Spleen (tissue), 11 donors: ENCODE measurements at regions not wholly inside any gene's neighbourhood (a gene's known extent, or its start where the extent isn't known, plus 50 kb on each side); places are given as distances from the start of the nearest gene placed in this dataset.

ENCODE experiments used
- DNase-seq: peaks from one replicate; pipeline ENCODE4 v3.0.0-alpha.2; 2020
- H3K27ac ChIP-seq, 8 donors: fragments of 200-600 bp; sonication (generic) in 7 of 8; 1 replicate in 4 of 8; 2 replicates in 4 of 8; pipeline versions ENCODE4 v1.5.0 to v1.8.0; 2016 to 2021; ENCODE audit warnings: inconsistent platforms in 4 of 8, mild to moderate bottlenecking in 4 of 8, moderate library complexity in 1 of 8
- H3K27me3 ChIP-seq, 7 donors: fragments of 200-600 bp; sonication (generic) in 6 of 7; replicated peaks in 1 of 7; 1 replicate in 4 of 7; 2 replicates in 3 of 7; pipeline versions ENCODE4 v1.5.0 to v1.8.0; 2016 to 2021; ENCODE audit warnings: inconsistent platforms in 3 of 7, mild to moderate bottlenecking in 1 of 7
- H3K36me3 ChIP-seq, 6 donors: fragments of 200-600 bp; sonication (generic) in 5 of 6; 1 replicate in 4 of 6; 2 replicates in 2 of 6; pipeline versions ENCODE4 v1.5.0 to v1.8.0; 2016 to 2021; ENCODE audit warnings: inconsistent platforms in 2 of 6
- H3K4me1 ChIP-seq, 6 donors: fragments of 200-600 bp; sonication (generic) in 5 of 6; 1 replicate in 3 of 6; 2 replicates in 3 of 6; pipeline versions ENCODE4 v1.5.0 to v1.8.0; 2016 to 2021; ENCODE audit warnings: inconsistent platforms in 3 of 6
- H3K4me3 ChIP-seq, 8 donors: fragments of 200-600 bp; sonication (generic) in 7 of 8; 1 replicate in 4 of 8; 2 replicates in 4 of 8; pipeline versions ENCODE4 v1.5.0 to v1.8.0; 2016 to 2021; ENCODE audit warnings: inconsistent platforms in 4 of 8, mild to moderate bottlenecking in 4 of 8, moderate library complexity in 2 of 8
- H3K9me3 ChIP-seq, 8 donors: fragments of 200-600 bp; sonication (generic) in 7 of 8; 1 replicate in 4 of 8; 2 replicates in 4 of 8; pipeline versions ENCODE4 v1.5.0 to v1.8.0; 2016 to 2021; ENCODE audit warnings: inconsistent platforms in 4 of 8
- POLR2A ChIP-seq, 3 donors: fragments of 450-650 bp; IDR thresholded peaks; one replicate each; pipeline ENCODE4 v1.5.1; 2017; ENCODE audit warnings: antibody characterized with exemption in 3 of 3, mild to moderate bottlenecking in 1 of 3
- POLR2AphosphoS5 ChIP-seq, 3 donors: sonication (generic); formaldehyde crosslinking; IDR thresholded peaks; one replicate each; pipeline ENCODE4 v1.5.1; 2017; ENCODE audit warnings: antibody characterized with exemption in 3 of 3
- WGBS, 5 donors: extraction: QIAGEN DNeasy Blood & Tissue Kit in 3 of 5; methylation state at CpG; one replicate each; pipeline versions ENCODE4 v1.1.5 to v1.1.7; 2013 to 2018; 5-methylcytosine and 5-hydroxymethylcytosine counted together
- intact Hi-C: fragments of 100-400 bp; cut with DNase I; formaldehyde crosslinking; loops from one replicate; pipeline ENCODE4 v1.15.0; 2023; ENCODE audit warnings: low total_unique reads
- TF ChIP-seq, protein P1 (sequence below), 11 experiments: fragments of 200-600 bp in 7 of 11; fragments of 450-650 bp in 4 of 11; sonication (generic) in 4 of 11; IDR thresholded peaks in 8 of 11; conservative IDR thresholded peaks in 3 of 11; 1 replicate in 7 of 11; 2 replicates in 4 of 11; pipeline versions ENCODE4 v1.4.0 to v1.8.0; 2016 to 2021; ENCODE audit warnings: antibody characterized with exemption in 11 of 11, inconsistent platforms in 4 of 11, mild to moderate bottlenecking in 1 of 11
- donor health status: healthy with polysubstance abuse.
- donor health status: DM: no; HTN: no; CAD: no; lungs with moderate emphysema.
- donor health status: DM: no; HTN: no; CAD: no.
- donor health status: Bipolar disorder and iron deficiency.
- donor health status: healthy.
- donor health status: DM: no; HTN: no; CAD: no.
- donor health status: DM: yes; HTN: yes; CAD: no.

DNA sequence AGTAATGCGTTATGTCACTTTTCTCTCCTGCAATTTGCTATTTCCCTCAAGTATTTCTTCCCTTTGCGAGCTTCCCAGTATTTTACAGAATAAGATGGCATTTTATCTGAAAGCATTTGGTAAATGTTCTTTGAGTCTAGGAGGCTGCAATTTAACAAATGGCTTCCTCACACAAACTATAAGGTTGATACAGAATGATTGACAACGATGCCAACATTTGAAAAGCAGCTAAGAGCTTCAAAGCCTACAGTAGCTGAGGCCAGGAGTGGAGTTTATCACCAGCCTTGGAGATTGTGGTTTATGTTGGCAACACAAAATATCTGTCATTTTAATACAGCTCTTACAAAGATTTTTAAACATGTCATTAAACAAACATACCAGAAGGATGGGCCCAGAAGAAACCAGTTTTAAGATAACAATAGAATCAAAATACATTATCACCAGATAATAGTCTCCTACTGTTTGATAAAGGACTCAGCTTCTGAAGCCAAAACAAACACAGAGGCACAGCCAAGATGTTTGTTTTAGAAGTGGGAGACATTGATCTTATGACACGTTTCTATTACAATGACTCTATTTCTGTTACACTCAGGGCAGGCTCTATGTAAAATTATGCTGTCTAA lies 711.4 kb upstream of the ACVR2A start:
- TF ChIP-seq POLR2A (IDR thresholded peaks at IDR 0.05) (no peak), POLR2AphosphoS5 (IDR thresholded peaks at IDR 0.05) (no peak)
- TF ChIP-seq, protein P1, sequence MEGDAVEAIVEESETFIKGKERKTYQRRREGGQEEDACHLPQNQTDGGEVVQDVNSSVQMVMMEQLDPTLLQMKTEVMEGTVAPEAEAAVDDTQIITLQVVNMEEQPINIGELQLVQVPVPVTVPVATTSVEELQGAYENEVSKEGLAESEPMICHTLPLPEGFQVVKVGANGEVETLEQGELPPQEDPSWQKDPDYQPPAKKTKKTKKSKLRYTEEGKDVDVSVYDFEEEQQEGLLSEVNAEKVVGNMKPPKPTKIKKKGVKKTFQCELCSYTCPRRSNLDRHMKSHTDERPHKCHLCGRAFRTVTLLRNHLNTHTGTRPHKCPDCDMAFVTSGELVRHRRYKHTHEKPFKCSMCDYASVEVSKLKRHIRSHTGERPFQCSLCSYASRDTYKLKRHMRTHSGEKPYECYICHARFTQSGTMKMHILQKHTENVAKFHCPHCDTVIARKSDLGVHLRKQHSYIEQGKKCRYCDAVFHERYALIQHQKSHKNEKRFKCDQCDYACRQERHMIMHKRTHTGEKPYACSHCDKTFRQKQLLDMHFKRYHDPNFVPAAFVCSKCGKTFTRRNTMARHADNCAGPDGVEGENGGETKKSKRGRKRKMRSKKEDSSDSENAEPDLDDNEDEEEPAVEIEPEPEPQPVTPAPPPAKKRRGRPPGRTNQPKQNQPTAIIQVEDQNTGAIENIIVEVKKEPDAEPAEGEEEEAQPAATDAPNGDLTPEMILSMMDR (IDR thresholded peaks at IDR 0.05 in 8 of 11, conservative IDR thresholded peaks at IDR 0.05 in 3 of 11) = no peak
- intact Hi-C loops = no loop called here
- no peak for DNase-seq
- no peaks in the 10 kb centered on the region for H3K27me3 ChIP-seq
- H3K4me3 ChIP-seq = no peak overlapping the region
- H3K4me1 ChIP-seq = no peaks in the 10 kb centered on the region
- WGBS, 5 donors = 73 to 84% (median 77%) methylated on average over 4 of the region's 4 CpGs
- no peaks in the 10 kb centered on the region for H3K36me3 ChIP-seq
- no peak overlapping the region for H3K27ac ChIP-seq
- no peaks in the 10 kb centered on the region for H3K9me3 ChIP-seq

DNA sequence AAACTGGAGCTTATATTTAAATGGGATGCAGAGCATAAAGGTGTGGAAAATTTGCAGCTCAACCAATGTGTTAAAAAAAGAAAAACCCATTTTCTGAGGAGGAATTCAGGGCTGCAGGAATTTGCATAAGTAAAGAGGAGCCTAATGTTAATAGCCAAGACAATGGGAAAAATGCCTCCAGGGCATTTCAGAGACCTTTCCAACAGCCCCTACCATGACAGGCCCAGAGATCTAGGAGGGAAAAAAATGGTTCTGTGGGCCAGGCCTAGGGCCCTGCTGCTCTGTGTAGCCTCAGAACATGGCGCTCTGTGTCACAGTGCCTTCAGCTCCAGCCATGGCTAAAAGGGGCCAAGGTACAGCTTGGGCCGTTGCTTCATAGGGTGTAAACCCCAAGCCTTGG lies 719.7 kb upstream of the ACVR2A start:
- no peak for DNase-seq
- intact Hi-C loops = no loop called here

DNA sequence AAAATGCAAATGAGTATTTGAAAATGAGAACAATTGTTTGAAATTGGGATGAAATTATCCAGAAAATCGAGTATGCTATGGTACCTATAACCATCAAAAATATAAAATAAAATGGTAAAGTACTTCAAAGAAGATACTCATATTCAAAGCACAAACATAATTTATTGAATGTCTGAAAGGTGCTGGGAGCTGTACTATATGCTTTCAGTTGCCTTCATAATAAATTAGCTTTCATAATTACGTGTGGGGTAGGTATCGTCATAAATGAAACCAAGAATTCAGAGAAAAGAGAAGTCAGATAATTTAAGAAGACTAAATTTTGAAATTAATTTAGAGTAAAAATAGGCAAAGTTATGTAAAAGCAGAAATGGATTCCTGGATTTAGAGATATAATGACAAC lies 721.9 kb upstream of the ACVR2A start:
- no peak overlapping the region for H3K27ac ChIP-seq
- H3K4me3 ChIP-seq = no peak overlapping the region
- H3K27me3 ChIP-seq = no peaks in the 10 kb centered on the region
- peaks cover 0 to 25% (median 12%) of the 10 kb centered on the region in 8 donors for H3K9me3 ChIP-seq
- H3K36me3 ChIP-seq = no peaks in the 10 kb centered on the region
- WGBS, 5 donors = 71 to 89% (median 82%) methylated on average over 3 of the region's 3 CpGs
- TF ChIP-seq POLR2AphosphoS5 (IDR thresholded peaks at IDR 0.05) (no peak), POLR2A (IDR thresholded peaks at IDR 0.05) (no peak)
- TF ChIP-seq, protein P1 (IDR thresholded peaks at IDR 0.05 in 8 of 11, conservative IDR thresholded peaks at IDR 0.05 in 3 of 11) = no peak
- no peaks in the 10 kb centered on the region for H3K4me1 ChIP-seq
- intact Hi-C loops = no loop called here
- no peak for DNase-seq

More for the DNA sequence above, 719.7 kb upstream of the ACVR2A start:
- 62 to 90% (median 81%) methylated on average over 2 of the region's 2 CpGs for WGBS, 5 donors
- H3K27ac ChIP-seq = no peak overlapping the region
- H3K27me3 ChIP-seq = no peaks in the 10 kb centered on the region
- no peak overlapping the region for H3K4me3 ChIP-seq
- TF ChIP-seq, protein P1 (IDR thresholded peaks at IDR 0.05 in 8 of 11, conservative IDR thresholded peaks at IDR 0.05 in 3 of 11) = no peak
- TF ChIP-seq POLR2A (IDR thresholded peaks at IDR 0.05) = no peak
- TF ChIP-seq POLR2AphosphoS5 (IDR thresholded peaks at IDR 0.05) = no peak
- H3K36me3 ChIP-seq = no peaks in the 10 kb centered on the region
- peaks cover 0 to 25% (median 12%) of the 10 kb centered on the region in 8 donors for H3K9me3 ChIP-seq
- no peaks in the 10 kb centered on the region for H3K4me1 ChIP-seq

DNA sequence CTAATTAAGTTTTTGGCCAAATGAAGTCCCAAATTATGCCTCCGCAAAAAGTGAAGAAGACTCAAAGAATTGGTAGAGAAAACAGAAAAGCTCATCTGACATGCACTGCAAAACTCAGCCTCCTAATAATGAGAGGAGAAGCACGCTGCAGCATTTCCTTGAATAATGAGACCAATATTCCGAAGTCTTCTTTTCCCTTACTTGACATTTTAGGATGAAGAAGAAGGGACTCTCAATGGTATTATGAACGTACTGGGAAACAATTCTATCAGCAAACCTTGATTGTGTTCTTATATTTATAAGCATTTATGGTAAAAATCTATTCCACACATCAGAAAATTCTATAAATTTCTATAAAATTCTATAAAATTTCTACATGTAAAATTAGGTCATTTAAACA lies 733.9 kb upstream of the ACVR2A start:
- no peaks in the 10 kb centered on the region for H3K4me1 ChIP-seq
- no peak overlapping the region for H3K4me3 ChIP-seq
- H3K36me3 ChIP-seq = no peaks in the 10 kb centered on the region
- DNase-seq = no peak
- no peak for TF ChIP-seq POLR2A (IDR thresholded peaks at IDR 0.05)
- no peak for TF ChIP-seq POLR2AphosphoS5 (IDR thresholded peaks at IDR 0.05)
- TF ChIP-seq, protein P1 (IDR thresholded peaks at IDR 0.05 in 8 of 11, conservative IDR thresholded peaks at IDR 0.05 in 3 of 11) = no peak
- H3K27ac ChIP-seq = no peak overlapping the region
- intact Hi-C loops = no loop called here
- 69 to 84% (median 74%) methylated on average over 4 of the region's 4 CpGs for WGBS, 5 donors
- H3K9me3 ChIP-seq = peaks cover 0 to 7% (median 4%) of the 10 kb centered on the region in 8 donors
- H3K27me3 ChIP-seq = no peaks in the 10 kb centered on the region
